HPDE6-E6E7 (cell line): ENCODE measurements at regions not wholly inside any gene's neighbourhood (a gene's known extent, or its start where the extent isn't known, plus 50 kb on each side); places are given as distances from the start of the nearest gene placed in this dataset.

Experiments used
- DNase-seq: peaks from one replicate; pipeline ENCODE4 v3.0.0; 2011; ENCODE audit warnings: missing footprints; ENCODE audit errors: extremely low spot score

GRCh38 chr10:123409426-123409825 lies 255.2 kb downstream of the BUB3 start:
- DNase-seq: no peak

- no peak for DNase-seq
These were observed 255.7 kb downstream of the BUB3 start for GRCh38 chr10:123409884-123410283.

- DNase-seq: no peak
These were observed 252.8 kb upstream of the GPR26 start for GRCh38 chr10:123413353-123413752.

GRCh38 chr10:123415523-123415922 lies 250.6 kb upstream of the GPR26 start:
- DNase-seq: no peak

- no peak for DNase-seq
These were observed 248.7 kb upstream of the GPR26 start for GRCh38 chr10:123417414-123417813.

- DNase-seq: no peak
These were observed 244.7 kb upstream of the GPR26 start for GRCh38 chr10:123421461-123421860.

GRCh38 chr10:123422261-123422660 lies 243.9 kb upstream of the GPR26 start:
- DNase-seq: no peak

- no peak for DNase-seq
These were observed 241.6 kb upstream of the GPR26 start for GRCh38 chr10:123424537-123424936.

- DNase-seq: no peak
These were observed 240.5 kb upstream of the GPR26 start for GRCh38 chr10:123425680-123426079.

GRCh38 chr10:123427165-123427786 lies 238.9 kb upstream of the GPR26 start:
- DNase-seq: no peak

GRCh38 chr10:123428391-123428790 lies 237.8 kb upstream of the GPR26 start:
- DNase-seq: no peak

- DNase-seq: no peak
These were observed 236.4 kb upstream of the GPR26 start for GRCh38 chr10:123429706-123430221.

- DNase-seq: no peak
These were observed 232.6 kb upstream of the GPR26 start for GRCh38 chr10:123433539-123433938.

GRCh38 chr10:123434435-123435039 lies 231.6 kb upstream of the GPR26 start:
- no peak for DNase-seq

GRCh38 chr10:123442901-123443300 lies 223.3 kb upstream of the GPR26 start:
- no peak for DNase-seq

- DNase-seq: no peak
These were observed 222.2 kb upstream of the GPR26 start for GRCh38 chr10:123443924-123444323.

- no peak for DNase-seq
These were observed 220.8 kb upstream of the GPR26 start for GRCh38 chr10:123445261-123445775.

GRCh38 chr10:123446449-123447156 lies 219.6 kb upstream of the GPR26 start:
- no peak for DNase-seq

- no peak for DNase-seq
These were observed 216.8 kb upstream of the GPR26 start for GRCh38 chr10:123449234-123449962.

GRCh38 chr10:123450956-123451605 lies 215.1 kb upstream of the GPR26 start:
- DNase-seq: no peak

- no peak for DNase-seq
These were observed 214.4 kb upstream of the GPR26 start for GRCh38 chr10:123451618-123452245.
